Thyroid gland (tissue), 4 donors: ENCODE measurements at regions not wholly inside any gene's neighbourhood (a gene's known extent, or its start where the extent isn't known, plus 50 kb on each side); places are given as distances from the start of the nearest gene placed in this dataset.

ENCODE experiments used
- POLR2A ChIP-seq, 2 donors: fragments of 450-650 bp; IDR thresholded peaks; one replicate each; pipeline ENCODE4 v1.6.1; 2017; ENCODE audit warnings: antibody characterized with exemption in 2 of 2, mild to moderate bottlenecking in 2 of 2, moderate library complexity in 1 of 2
- TF ChIP-seq, protein P1 (sequence below), 6 experiments: fragments of 200-600 bp in 3 of 6; fragments of 450-650 bp in 3 of 6; sonication (generic) in 3 of 6; IDR thresholded peaks; one replicate each; pipeline ENCODE4 v1.5.1; 2016 to 2019; ENCODE audit warnings: antibody characterized with exemption in 6 of 6, mild to moderate bottlenecking in 2 of 6, inconsistent platforms in 1 of 6, moderate library complexity in 1 of 6

DNA sequence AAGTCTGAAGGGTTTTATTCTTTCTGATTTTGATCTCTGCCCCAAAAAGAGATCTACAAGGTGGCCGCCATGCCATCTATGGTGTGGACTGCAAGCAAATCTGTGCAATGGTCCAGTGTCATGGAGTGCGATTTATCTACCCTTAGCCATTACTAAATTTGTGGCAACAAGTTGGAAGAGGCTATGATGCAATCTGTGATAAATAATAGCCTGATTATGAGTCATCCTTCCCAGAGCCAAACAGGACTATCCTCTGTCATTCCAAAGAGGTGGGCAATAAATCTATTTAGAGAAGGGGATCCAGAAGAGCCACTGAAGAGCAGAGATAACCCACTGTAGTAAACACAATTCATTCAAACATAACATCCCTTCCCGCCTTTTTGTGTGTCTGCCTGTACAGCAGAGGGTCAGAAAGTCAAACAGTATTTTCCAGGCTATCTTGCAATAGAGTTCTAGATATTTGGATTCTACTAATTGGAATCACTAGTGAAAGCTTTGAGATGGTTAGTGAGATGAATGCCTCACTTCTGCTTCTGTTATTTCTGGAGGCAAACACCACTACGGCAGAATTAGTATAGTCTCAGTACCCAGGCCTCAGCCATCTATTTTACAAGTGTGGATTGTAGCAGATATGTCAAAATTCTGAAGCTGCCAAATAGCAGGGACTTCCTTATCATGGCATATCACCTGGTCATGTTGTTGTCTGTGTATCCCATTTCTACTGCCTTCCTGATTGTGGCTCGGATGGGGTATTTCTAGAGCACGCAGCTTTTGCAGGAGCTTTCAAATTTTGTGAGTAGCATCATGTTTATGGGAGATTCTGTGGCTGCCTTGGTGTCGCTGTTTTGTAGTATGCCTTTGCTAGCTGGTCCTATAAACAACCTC is 192.0 kb downstream of the SMIM20 start:
- TF ChIP-seq, protein P1, sequence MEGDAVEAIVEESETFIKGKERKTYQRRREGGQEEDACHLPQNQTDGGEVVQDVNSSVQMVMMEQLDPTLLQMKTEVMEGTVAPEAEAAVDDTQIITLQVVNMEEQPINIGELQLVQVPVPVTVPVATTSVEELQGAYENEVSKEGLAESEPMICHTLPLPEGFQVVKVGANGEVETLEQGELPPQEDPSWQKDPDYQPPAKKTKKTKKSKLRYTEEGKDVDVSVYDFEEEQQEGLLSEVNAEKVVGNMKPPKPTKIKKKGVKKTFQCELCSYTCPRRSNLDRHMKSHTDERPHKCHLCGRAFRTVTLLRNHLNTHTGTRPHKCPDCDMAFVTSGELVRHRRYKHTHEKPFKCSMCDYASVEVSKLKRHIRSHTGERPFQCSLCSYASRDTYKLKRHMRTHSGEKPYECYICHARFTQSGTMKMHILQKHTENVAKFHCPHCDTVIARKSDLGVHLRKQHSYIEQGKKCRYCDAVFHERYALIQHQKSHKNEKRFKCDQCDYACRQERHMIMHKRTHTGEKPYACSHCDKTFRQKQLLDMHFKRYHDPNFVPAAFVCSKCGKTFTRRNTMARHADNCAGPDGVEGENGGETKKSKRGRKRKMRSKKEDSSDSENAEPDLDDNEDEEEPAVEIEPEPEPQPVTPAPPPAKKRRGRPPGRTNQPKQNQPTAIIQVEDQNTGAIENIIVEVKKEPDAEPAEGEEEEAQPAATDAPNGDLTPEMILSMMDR (IDR thresholded peaks at IDR 0.05) = no peak
- TF ChIP-seq POLR2A (IDR thresholded peaks at IDR 0.05) = no peak
